ENCODE measurements at regions not wholly inside any gene's neighbourhood (a gene's known extent, or its start where the extent isn't known, plus 50 kb on each side); places are given as distances from the start of the nearest gene placed in this dataset.

DNA sequence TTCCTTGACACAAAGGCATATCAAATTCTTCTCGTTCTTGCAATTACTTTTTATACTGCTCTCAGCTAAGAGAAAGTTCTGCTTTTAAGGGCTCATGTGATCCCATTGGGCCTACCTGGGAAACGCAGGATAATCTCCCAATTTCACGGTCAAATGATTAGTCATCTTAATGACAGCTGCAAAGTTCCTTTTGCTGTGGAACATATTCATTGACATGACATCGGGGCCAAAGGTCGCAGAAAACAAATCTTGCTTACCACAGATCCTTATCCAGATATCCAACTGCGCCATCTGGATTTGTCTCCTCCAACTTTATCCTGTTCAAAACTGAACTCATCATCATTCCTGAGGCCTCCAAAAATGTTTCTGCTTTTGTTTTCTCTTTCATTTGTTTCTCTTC lies 1085.6 kb upstream of the WWC1 start:
- TF ChIP-seq, protein P1, sequence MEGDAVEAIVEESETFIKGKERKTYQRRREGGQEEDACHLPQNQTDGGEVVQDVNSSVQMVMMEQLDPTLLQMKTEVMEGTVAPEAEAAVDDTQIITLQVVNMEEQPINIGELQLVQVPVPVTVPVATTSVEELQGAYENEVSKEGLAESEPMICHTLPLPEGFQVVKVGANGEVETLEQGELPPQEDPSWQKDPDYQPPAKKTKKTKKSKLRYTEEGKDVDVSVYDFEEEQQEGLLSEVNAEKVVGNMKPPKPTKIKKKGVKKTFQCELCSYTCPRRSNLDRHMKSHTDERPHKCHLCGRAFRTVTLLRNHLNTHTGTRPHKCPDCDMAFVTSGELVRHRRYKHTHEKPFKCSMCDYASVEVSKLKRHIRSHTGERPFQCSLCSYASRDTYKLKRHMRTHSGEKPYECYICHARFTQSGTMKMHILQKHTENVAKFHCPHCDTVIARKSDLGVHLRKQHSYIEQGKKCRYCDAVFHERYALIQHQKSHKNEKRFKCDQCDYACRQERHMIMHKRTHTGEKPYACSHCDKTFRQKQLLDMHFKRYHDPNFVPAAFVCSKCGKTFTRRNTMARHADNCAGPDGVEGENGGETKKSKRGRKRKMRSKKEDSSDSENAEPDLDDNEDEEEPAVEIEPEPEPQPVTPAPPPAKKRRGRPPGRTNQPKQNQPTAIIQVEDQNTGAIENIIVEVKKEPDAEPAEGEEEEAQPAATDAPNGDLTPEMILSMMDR (IDR thresholded peaks at IDR 0.05; ENCODE audit: insufficient read depth, low read length, poor library complexity, severe bottlenecking) = no peak
- TF ChIP-seq EZH2phosphoT487 (conservative IDR thresholded peaks at IDR 0.05; ENCODE audit: low read length) = no peak

Measured in SU-DHL-6 (cell line).